ENCODE measurements at regions not wholly inside any gene's neighbourhood (a gene's known extent, or its start where the extent isn't known, plus 50 kb on each side); places are given as distances from the start of the nearest gene placed in this dataset.

- CTCF ChIA-PET, result no interaction called here
Measured at GRCh38 chr11:33479231-33479630, 221.4 kb downstream of the C11orf91 start.

GRCh38 chr11:33478111-33478573 lies 221.0 kb downstream of the HIPK3 start:
- POLR2A ChIA-PET, result no interaction called here
- CTCF ChIA-PET, result interaction anchor here (0.7 kb wide), 1 partner anchor 34 kb away, joined by 3 read pairs; no protein-coding TSS in a partner anchor

More at GRCh38 chr11:33479231-33479630, 221.4 kb downstream of the C11orf91 start:
- POLR2A ChIA-PET, result no interaction called here

GRCh38 chr11:33476945-33477606 lies 219.9 kb downstream of the HIPK3 start:
- CTCF ChIA-PET, result no interaction called here
- POLR2A ChIA-PET, result interaction anchor here (0.7 kb wide), 1 partner anchor 16 kb away, joined by 5 read pairs; no protein-coding TSS in a partner anchor

GRCh38 chr11:33475993-33476392 lies 218.8 kb downstream of the HIPK3 start:
- CTCF ChIA-PET, result no interaction called here
- POLR2A ChIA-PET, result interaction anchor here (0.6 kb wide), 1 partner anchor 418 kb away, joined by 3 read pairs; no protein-coding TSS in a partner anchor

- ChIA-PET CTCF (no interaction called here), POLR2A (no interaction called here)
Measured at GRCh38 chr11:33474866-33475265, 217.7 kb downstream of the HIPK3 start.

GRCh38 chr11:33471541-33471940 lies 214.4 kb downstream of the HIPK3 start:
- ChIA-PET CTCF (no interaction called here), POLR2A (no interaction called here)

- CTCF ChIA-PET, result no interaction called here
- POLR2A ChIA-PET, result no interaction called here
Measured at GRCh38 chr11:33467966-33468365, 210.8 kb downstream of the HIPK3 start.

GRCh38 chr11:33463059-33463458 lies 205.9 kb downstream of the HIPK3 start:
- CTCF ChIA-PET, result no interaction called here
- POLR2A ChIA-PET, result no interaction called here

- ChIA-PET CTCF (no interaction called here), POLR2A (no interaction called here)
Measured at GRCh38 chr11:33461369-33462125, 204.4 kb downstream of the HIPK3 start.

GRCh38 chr11:33457948-33458347 lies 200.8 kb downstream of the HIPK3 start:
- POLR2A ChIA-PET, result no interaction called here
- CTCF ChIA-PET, result no interaction called here

- ChIA-PET POLR2A (no interaction called here), CTCF (no interaction called here)
Measured at GRCh38 chr11:33455867-33456463, 198.8 kb downstream of the HIPK3 start.

- ChIA-PET CTCF (no interaction called here), POLR2A (no interaction called here)
Measured at GRCh38 chr11:33454264-33454663, 197.1 kb downstream of the HIPK3 start.

GRCh38 chr11:33452836-33453624 lies 195.8 kb downstream of the HIPK3 start:
- CTCF ChIA-PET, result no interaction called here
- POLR2A ChIA-PET, result no interaction called here

- CTCF ChIA-PET, result no interaction called here
- POLR2A ChIA-PET, result no interaction called here
Measured at GRCh38 chr11:33451364-33451763, 194.2 kb downstream of the HIPK3 start.

GRCh38 chr11:33449798-33450197 lies 192.6 kb downstream of the HIPK3 start:
- POLR2A ChIA-PET, result no interaction called here
- CTCF ChIA-PET, result no interaction called here

- ChIA-PET CTCF (no interaction called here), POLR2A (no interaction called here)
Measured at GRCh38 chr11:33448461-33449130, 191.4 kb downstream of the HIPK3 start.

- POLR2A ChIA-PET, result no interaction called here
- CTCF ChIA-PET, result interaction anchor here (0.5 kb wide), 1 partner anchor 10 kb away, joined by 3 read pairs; no protein-coding TSS in a partner anchor
Measured at GRCh38 chr11:33445761-33446161, 188.6 kb downstream of the HIPK3 start.

GRCh38 chr11:33444835-33445594 lies 187.8 kb downstream of the HIPK3 start:
- POLR2A ChIA-PET, result no interaction called here
- CTCF ChIA-PET, result interaction anchor here (0.5 kb wide), 1 partner anchor 9 kb away, joined by 3 read pairs; no protein-coding TSS in a partner anchor

- POLR2A ChIA-PET, result no interaction called here
- CTCF ChIA-PET, result interaction anchor here (0.6 kb wide), 2 partner anchors 34 to 727 kb away, joined by 3 read pairs; no protein-coding TSS in a partner anchor
Measured at GRCh38 chr11:33443684-33444083, 186.5 kb downstream of the HIPK3 start.

Data from activated CD8-positive, alpha-beta memory T cell treated with anti-CD3 and anti-CD28 coated beads for 36 hours (primary cell).